Uterus (tissue), 3 donors: ENCODE measurements at regions not wholly inside any gene's neighbourhood (a gene's known extent, or its start where the extent isn't known, plus 50 kb on each side); places are given as distances from the start of the nearest gene placed in this dataset.

Experiments
- DNase-seq, 2 donors: peaks; one replicate each; pipeline ENCODE4 v3.0.0-alpha.2; 2019 to 2020
- H3K27ac ChIP-seq, 2 donors: fragments of 200-600 bp; sonication (generic); 1 replicate in 1 of 2; 2 replicates in 1 of 2; pipeline ENCODE4 v1.5.1; 2016 to 2018
- H3K27me3 ChIP-seq, 2 donors: fragments of 200-600 bp; sonication (generic); one replicate each; pipeline ENCODE4 v1.5.1; 2018 to 2019; ENCODE audit warnings: control low read depth in 1 of 2
- H3K36me3 ChIP-seq, 2 donors: fragments of 200-600 bp; sonication (generic); one replicate each; pipeline ENCODE4 v1.5.1; 2019; ENCODE audit warnings: control low read depth in 1 of 2
- H3K4me1 ChIP-seq, 2 donors: fragments of 200-600 bp; sonication (generic); one replicate each; pipeline ENCODE4 v1.5.1; 2018 to 2019; ENCODE audit warnings: control low read depth in 1 of 2
- H3K4me3 ChIP-seq, 2 donors: fragments of 200-600 bp; sonication (generic); 1 replicate in 1 of 2; 2 replicates in 1 of 2; pipeline ENCODE4 v1.5.1; 2018 to 2019; ENCODE audit warnings: mild to moderate bottlenecking in 1 of 2
- H3K9me3 ChIP-seq, 2 donors: fragments of 200-600 bp; sonication (generic); one replicate each; pipeline ENCODE4 v1.5.1; 2019; ENCODE audit warnings: control low read depth in 1 of 2
- POLR2A ChIP-seq, 2 donors: fragments of 450-650 bp; IDR thresholded peaks; one replicate each; pipeline ENCODE4 v1.6.1; 2016; ENCODE audit warnings: antibody characterized with exemption in 2 of 2, mild to moderate bottlenecking in 1 of 2, moderate library complexity in 1 of 2
- intact Hi-C: fragments of 100-400 bp; cut with DNase I; formaldehyde crosslinking; loops from one replicate; pipeline ENCODE4 v1.15.1; 2023; ENCODE audit warnings: low total_unique reads
- TF ChIP-seq, protein P1 (sequence below), 4 experiments: fragments of 200-600 bp in 2 of 4; fragments of 450-650 bp in 2 of 4; sonication (generic) in 2 of 4; IDR thresholded peaks; one replicate each; pipeline ENCODE4 v1.5.1; 2016 to 2019; ENCODE audit warnings: antibody characterized with exemption in 4 of 4, mild to moderate bottlenecking in 2 of 4, moderate library complexity in 1 of 4
- donor health status: DM: yes; HTN: yes; CAD: no.

DNA sequence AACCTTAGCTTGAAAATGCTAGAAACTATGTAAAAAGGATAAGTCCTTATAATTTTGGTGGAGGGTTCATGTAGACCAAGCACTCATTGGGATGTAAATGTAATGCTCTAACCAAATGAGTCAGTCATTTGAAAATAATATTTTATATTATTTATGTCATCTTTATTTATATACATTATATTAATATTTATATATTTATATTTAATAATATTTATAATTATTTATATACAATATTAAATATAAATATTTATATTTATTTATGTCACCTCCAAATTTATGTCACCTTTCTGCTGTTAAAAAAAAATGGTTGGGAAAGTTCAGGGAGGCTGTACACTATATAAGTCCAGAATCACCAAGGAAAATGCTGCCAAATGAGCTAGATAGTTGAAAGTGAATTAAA, 254.3 kb downstream of the FIGN start:
- Histone ChIP-seq H3K27me3 (no peaks in the 10 kb centered on the region), H3K4me3 (no peak overlapping the region), H3K36me3 (no peaks in the 10 kb centered on the region), H3K27ac (no peak overlapping the region), H3K9me3 (no peaks in the 10 kb centered on the region), H3K4me1 (no peaks in the 10 kb centered on the region)
- intact Hi-C loops: no loop called here
- no peak for TF ChIP-seq POLR2A (IDR thresholded peaks at IDR 0.05)
- TF ChIP-seq, protein P1, sequence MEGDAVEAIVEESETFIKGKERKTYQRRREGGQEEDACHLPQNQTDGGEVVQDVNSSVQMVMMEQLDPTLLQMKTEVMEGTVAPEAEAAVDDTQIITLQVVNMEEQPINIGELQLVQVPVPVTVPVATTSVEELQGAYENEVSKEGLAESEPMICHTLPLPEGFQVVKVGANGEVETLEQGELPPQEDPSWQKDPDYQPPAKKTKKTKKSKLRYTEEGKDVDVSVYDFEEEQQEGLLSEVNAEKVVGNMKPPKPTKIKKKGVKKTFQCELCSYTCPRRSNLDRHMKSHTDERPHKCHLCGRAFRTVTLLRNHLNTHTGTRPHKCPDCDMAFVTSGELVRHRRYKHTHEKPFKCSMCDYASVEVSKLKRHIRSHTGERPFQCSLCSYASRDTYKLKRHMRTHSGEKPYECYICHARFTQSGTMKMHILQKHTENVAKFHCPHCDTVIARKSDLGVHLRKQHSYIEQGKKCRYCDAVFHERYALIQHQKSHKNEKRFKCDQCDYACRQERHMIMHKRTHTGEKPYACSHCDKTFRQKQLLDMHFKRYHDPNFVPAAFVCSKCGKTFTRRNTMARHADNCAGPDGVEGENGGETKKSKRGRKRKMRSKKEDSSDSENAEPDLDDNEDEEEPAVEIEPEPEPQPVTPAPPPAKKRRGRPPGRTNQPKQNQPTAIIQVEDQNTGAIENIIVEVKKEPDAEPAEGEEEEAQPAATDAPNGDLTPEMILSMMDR (IDR thresholded peaks at IDR 0.05): no peak
- DNase-seq: no peak

GRCh38 chr2:163479599-163479998, 256.2 kb downstream of the FIGN start:
- Histone ChIP-seq H3K36me3 (no peaks in the 10 kb centered on the region), H3K27me3 (no peaks in the 10 kb centered on the region), H3K4me3 (no peak overlapping the region), H3K4me1 (no peaks in the 10 kb centered on the region), H3K27ac (no peak overlapping the region), H3K9me3 (no peaks in the 10 kb centered on the region)
- intact Hi-C loops: no loop called here
- no peak for DNase-seq
- TF ChIP-seq, protein P1 (IDR thresholded peaks at IDR 0.05): no peak
- TF ChIP-seq POLR2A (IDR thresholded peaks at IDR 0.05): no peak

GRCh38 chr2:163475815-163476214, 260.0 kb downstream of the FIGN start:
- no peaks in the 10 kb centered on the region for H3K9me3 ChIP-seq
- intact Hi-C loops: no loop called here
- H3K36me3 ChIP-seq: no peaks in the 10 kb centered on the region
- no peak for TF ChIP-seq POLR2A (IDR thresholded peaks at IDR 0.05)
- TF ChIP-seq, protein P1 (IDR thresholded peaks at IDR 0.05): no peak
- H3K4me1 ChIP-seq: no peaks in the 10 kb centered on the region
- no peak overlapping the region for H3K4me3 ChIP-seq
- H3K27ac ChIP-seq: no peak overlapping the region
- no peaks in the 10 kb centered on the region for H3K27me3 ChIP-seq
- no peak for DNase-seq

GRCh38 chr2:163474889-163475288, 260.9 kb downstream of the FIGN start:
- Histone ChIP-seq H3K4me3 (no peak overlapping the region), H3K4me1 (no peaks in the 10 kb centered on the region), H3K9me3 (no peaks in the 10 kb centered on the region), H3K27ac (no peak overlapping the region), H3K36me3 (no peaks in the 10 kb centered on the region), H3K27me3 (no peaks in the 10 kb centered on the region)
- intact Hi-C loops: no loop called here
- TF ChIP-seq POLR2A (IDR thresholded peaks at IDR 0.05): no peak
- TF ChIP-seq, protein P1 (IDR thresholded peaks at IDR 0.05): no peak
- no peak for DNase-seq

GRCh38 chr2:163474319-163474744, 261.5 kb downstream of the FIGN start:
- H3K36me3 ChIP-seq: no peaks in the 10 kb centered on the region
- TF ChIP-seq, protein P1 (IDR thresholded peaks at IDR 0.05): no peak
- no peak for TF ChIP-seq POLR2A (IDR thresholded peaks at IDR 0.05)
- intact Hi-C loops: no loop called here
- H3K27me3 ChIP-seq: no peaks in the 10 kb centered on the region
- H3K9me3 ChIP-seq: no peaks in the 10 kb centered on the region
- H3K4me3 ChIP-seq: no peak overlapping the region
- H3K27ac ChIP-seq: no peak overlapping the region
- H3K4me1 ChIP-seq: no peaks in the 10 kb centered on the region
- DNase-seq: no peak
